ENCODE measurements at regions not wholly inside any gene's neighbourhood (a gene's known extent, or its start where the extent isn't known, plus 50 kb on each side); places are given as distances from the start of the nearest gene placed in this dataset.
"Not testable (repeated sequence)": the region's sequence is repeated elsewhere in the genome, so short reads cannot be mapped to it uniquely, and the experiment has no call there.

DNA sequence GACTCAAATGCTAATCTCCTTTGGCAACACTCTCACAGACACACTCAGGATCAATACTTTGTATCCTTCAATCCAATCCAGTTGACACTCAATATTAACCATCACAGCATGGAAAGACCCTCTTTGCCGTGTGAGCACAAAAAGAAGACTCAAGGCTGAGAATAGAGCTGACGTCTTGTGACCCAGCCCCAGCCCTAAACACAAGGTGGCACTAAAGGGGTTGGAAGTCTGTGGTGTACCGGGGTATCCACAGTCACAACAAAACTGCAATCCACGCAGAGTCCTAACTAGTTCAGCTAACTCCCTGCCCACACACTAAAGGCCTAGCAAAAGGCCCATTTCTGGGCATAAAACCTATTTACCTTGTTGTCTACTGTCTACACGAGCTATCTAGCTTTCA, 200.1 kb downstream of the ACTR3B start:
- no peaks in the 10 kb centered on the region for H3K4me1 ChIP-seq
- TF ChIP-seq POLR2A (IDR thresholded peaks at IDR 0.05) (no peak), POLR2AphosphoS5 (IDR thresholded peaks at IDR 0.05) (no peak), EP300 (IDR thresholded peaks at IDR 0.05; ENCODE audit: low read depth) (no peak)
- TF ChIP-seq, protein P1, sequence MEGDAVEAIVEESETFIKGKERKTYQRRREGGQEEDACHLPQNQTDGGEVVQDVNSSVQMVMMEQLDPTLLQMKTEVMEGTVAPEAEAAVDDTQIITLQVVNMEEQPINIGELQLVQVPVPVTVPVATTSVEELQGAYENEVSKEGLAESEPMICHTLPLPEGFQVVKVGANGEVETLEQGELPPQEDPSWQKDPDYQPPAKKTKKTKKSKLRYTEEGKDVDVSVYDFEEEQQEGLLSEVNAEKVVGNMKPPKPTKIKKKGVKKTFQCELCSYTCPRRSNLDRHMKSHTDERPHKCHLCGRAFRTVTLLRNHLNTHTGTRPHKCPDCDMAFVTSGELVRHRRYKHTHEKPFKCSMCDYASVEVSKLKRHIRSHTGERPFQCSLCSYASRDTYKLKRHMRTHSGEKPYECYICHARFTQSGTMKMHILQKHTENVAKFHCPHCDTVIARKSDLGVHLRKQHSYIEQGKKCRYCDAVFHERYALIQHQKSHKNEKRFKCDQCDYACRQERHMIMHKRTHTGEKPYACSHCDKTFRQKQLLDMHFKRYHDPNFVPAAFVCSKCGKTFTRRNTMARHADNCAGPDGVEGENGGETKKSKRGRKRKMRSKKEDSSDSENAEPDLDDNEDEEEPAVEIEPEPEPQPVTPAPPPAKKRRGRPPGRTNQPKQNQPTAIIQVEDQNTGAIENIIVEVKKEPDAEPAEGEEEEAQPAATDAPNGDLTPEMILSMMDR (IDR thresholded peaks at IDR 0.05), result no peak
- WGBS, 2 donors (ENCODE audit: low coverage in 1 of 2), result 71 to 91% methylated on average over 4 to 5 of the region's 5 CpGs
- intact Hi-C loops (cut with DNase I; ENCODE audit: low total_unique reads), result no loop called here
- DNase-seq, result no peak
- no peaks in the 10 kb centered on the region for H3K9me3 ChIP-seq
- H3K36me3 ChIP-seq, result no peaks in the 10 kb centered on the region
- no peaks in the 10 kb centered on the region for H3K27me3 ChIP-seq
- H3K27ac ChIP-seq, result no peak overlapping the region
- in situ Hi-C loops (cut with MboI; ENCODE audit: low pct_ligation_motif_present in 1 of 4, low pct_unique_long_range_greater_than_20kb in 1 of 4, low sequenced_read_pairs in 3 of 4), result no loop called here
- H3K4me3 ChIP-seq, result no peak overlapping the region

DNA sequence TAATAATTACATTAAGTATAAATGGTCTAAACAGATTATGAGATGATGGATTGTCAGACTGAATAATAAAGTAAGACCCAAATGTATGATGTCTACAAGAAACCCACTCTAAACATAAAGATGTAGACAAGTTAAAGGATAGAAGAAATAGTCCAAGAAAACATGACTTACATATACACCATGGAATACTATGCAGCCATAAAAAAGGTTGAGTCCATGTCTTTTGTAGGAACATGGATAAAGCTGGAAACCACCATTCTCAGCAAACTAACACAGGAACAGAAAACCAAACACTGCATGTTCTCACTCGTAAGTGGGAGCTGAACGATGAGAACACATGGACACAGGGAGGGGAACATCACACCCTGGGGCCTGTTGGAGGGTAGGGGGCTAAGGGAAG, 202.2 kb downstream of the ACTR3B start:
- in situ Hi-C loops (cut with MboI; ENCODE audit: low pct_ligation_motif_present in 1 of 4, low pct_unique_long_range_greater_than_20kb in 1 of 4, low sequenced_read_pairs in 3 of 4); H3K27me3 ChIP-seq; H3K4me3 ChIP-seq; H3K27ac ChIP-seq; DNase-seq; H3K36me3 ChIP-seq; intact Hi-C loops (cut with DNase I; ENCODE audit: low total_unique reads); H3K4me1 ChIP-seq; H3K9me3 ChIP-seq: not testable (repeated sequence)
- 93 to 100% methylated on average over 2 of the region's 2 CpGs for WGBS, 2 donors (ENCODE audit: low coverage in 1 of 2)

DNA sequence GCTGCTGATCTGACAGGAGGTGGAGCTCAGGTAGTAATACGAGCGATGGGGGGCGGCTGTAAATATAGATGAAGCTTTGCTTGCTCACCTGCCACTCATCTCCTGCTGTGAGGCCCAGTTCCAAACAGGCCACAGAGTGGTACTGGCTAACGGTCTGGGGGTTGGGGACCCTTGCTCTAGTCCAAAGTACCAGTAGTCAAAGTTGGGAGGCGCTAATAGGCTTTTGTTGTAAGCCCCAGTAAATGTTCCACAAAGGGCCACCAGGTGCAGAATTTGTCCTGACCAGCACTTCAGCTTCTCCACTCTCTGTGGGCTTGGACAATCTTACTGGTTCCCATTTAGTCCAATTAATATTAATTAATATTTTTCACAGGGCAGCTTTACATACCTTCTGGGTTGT, 206.6 kb downstream of the ACTR3B start:
- TF ChIP-seq POLR2AphosphoS5 (IDR thresholded peaks at IDR 0.05) (no peak), EP300 (IDR thresholded peaks at IDR 0.05; ENCODE audit: low read depth) (no peak), POLR2A (IDR thresholded peaks at IDR 0.05) (no peak)
- TF ChIP-seq, protein P1 (IDR thresholded peaks at IDR 0.05), result no peak
- 84% methylated on average over 5 of the region's 5 CpGs; no CpG with 5 or more reads in 1 of the 2 donors for WGBS, 2 donors (ENCODE audit: low coverage in 1 of 2)
- intact Hi-C loops (cut with DNase I; ENCODE audit: low total_unique reads), result no loop called here
- in situ Hi-C loops (cut with MboI; ENCODE audit: low pct_ligation_motif_present in 1 of 4, low pct_unique_long_range_greater_than_20kb in 1 of 4, low sequenced_read_pairs in 3 of 4), result no loop called here
- DNase-seq, result no peak
- Histone ChIP-seq H3K9me3 (no peaks in the 10 kb centered on the region), H3K27ac (no peak overlapping the region), H3K27me3 (no peaks in the 10 kb centered on the region), H3K36me3 (no peaks in the 10 kb centered on the region), H3K4me3 (no peak overlapping the region), H3K4me1 (no peaks in the 10 kb centered on the region)

DNA sequence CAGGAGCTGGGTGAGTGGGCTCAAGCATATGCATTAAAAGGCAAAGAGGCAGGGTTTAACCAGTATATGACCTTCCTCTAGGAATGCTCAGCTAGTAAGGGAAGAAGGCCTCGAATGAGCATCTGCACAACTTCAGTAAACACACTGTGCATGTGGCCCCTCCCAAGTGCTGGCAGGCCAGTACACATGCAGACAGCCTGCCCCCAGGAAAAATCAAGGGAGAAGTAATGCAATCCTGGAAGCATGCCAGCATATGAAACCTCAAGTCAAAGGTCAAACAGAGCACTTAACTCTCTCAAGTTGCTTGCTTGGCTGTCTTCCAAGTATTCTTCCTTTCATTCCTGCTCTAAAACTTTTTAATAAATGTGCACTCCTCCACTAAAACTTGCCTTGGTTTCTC, 208.4 kb downstream of the ACTR3B start:
- no peak for DNase-seq
- WGBS, 2 donors (ENCODE audit: low coverage in 1 of 2), result 17% methylated on average over 1 of the region's 1 CpG; no CpG with 5 or more reads in 1 of the 2 donors
- no peaks in the 10 kb centered on the region for H3K27me3 ChIP-seq
- intact Hi-C loops (cut with DNase I; ENCODE audit: low total_unique reads), result no loop called here
- H3K27ac ChIP-seq, result no peak overlapping the region
- TF ChIP-seq POLR2A (IDR thresholded peaks at IDR 0.05) (no peak), POLR2AphosphoS5 (IDR thresholded peaks at IDR 0.05) (no peak), EP300 (IDR thresholded peaks at IDR 0.05; ENCODE audit: low read depth) (no peak)
- TF ChIP-seq, protein P1 (IDR thresholded peaks at IDR 0.05), result no peak
- in situ Hi-C loops (cut with MboI; ENCODE audit: low pct_ligation_motif_present in 1 of 4, low pct_unique_long_range_greater_than_20kb in 1 of 4, low sequenced_read_pairs in 3 of 4), result no loop called here
- no peaks in the 10 kb centered on the region for H3K36me3 ChIP-seq
- no peak overlapping the region for H3K4me3 ChIP-seq
- H3K4me1 ChIP-seq, result no peaks in the 10 kb centered on the region
- H3K9me3 ChIP-seq, result no peaks in the 10 kb centered on the region

DNA sequence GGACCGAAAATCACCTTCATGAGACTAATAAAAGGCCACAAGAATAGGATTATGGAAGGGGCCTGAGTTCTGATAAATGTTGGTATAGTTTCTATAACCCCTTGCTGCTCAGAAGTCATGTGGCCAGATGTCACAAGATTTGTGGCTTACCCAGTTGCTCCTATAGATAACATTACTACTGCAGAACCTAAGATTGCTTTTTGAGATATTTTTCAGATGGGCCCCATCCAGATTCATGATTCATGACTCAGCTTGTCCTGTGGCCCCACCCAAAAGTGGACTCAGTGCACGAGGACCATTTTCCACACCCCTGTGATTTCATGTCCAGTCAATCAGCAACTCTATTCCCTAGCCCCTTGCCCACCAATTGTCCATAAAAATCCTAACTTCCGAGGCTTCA, 209.0 kb downstream of the ACTR3B start:
- intact Hi-C loops (cut with DNase I; ENCODE audit: low total_unique reads), result no loop called here
- Histone ChIP-seq H3K27ac (no peak overlapping the region), H3K27me3 (no peaks in the 10 kb centered on the region), H3K9me3 (no peaks in the 10 kb centered on the region), H3K4me3 (no peak overlapping the region), H3K4me1 (no peaks in the 10 kb centered on the region), H3K36me3 (no peaks in the 10 kb centered on the region)
- WGBS, 2 donors (ENCODE audit: low coverage in 1 of 2), result 63 to 64% methylated on average over 3 of the region's 3 CpGs
- no peak for DNase-seq
- TF ChIP-seq POLR2AphosphoS5 (IDR thresholded peaks at IDR 0.05), result no peak
- TF ChIP-seq EP300 (IDR thresholded peaks at IDR 0.05; ENCODE audit: low read depth), result no peak
- TF ChIP-seq, protein P1 (IDR thresholded peaks at IDR 0.05), result no peak
- TF ChIP-seq POLR2A (IDR thresholded peaks at IDR 0.05), result no peak
- in situ Hi-C loops (cut with MboI; ENCODE audit: low pct_ligation_motif_present in 1 of 4, low pct_unique_long_range_greater_than_20kb in 1 of 4, low sequenced_read_pairs in 3 of 4), result no loop called here
